ENCODE measurements at regions not wholly inside any gene's neighbourhood (a gene's known extent, or its start where the extent isn't known, plus 50 kb on each side); places are given as distances from the start of the nearest gene placed in this dataset.

DNA sequence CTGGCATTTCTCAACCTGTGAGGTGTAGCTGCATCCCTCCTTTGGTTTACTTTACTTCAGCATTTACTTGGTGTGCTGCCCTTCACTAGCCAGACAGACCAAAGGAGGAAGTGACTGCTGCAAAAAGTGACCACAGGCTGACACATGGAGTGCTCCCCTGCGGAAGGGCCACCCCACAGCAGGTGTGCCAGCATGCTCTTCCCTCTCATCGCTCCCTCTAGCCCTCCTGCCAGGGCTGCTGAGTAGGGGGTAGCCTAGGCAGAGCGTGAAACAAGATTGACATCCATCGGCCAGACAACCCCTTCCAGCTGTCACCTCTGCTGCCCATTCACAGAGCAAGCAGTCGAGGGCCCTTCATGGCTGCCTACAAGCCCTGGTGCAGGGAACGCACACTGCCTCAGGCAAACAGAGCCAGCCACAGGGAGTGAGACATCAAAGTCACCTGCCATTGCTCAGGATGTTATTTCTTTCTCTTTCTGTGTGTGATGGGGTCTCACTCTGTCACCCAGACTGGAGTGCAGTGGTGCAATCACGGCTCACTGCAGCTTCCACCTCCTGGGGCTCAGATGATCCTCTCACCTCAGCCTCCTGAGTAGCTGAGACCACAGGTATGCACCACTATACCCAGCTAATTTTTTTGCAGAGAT lies 102.0 kb upstream of the RPS6KA2 start:
- TF ChIP-seq, protein P1, sequence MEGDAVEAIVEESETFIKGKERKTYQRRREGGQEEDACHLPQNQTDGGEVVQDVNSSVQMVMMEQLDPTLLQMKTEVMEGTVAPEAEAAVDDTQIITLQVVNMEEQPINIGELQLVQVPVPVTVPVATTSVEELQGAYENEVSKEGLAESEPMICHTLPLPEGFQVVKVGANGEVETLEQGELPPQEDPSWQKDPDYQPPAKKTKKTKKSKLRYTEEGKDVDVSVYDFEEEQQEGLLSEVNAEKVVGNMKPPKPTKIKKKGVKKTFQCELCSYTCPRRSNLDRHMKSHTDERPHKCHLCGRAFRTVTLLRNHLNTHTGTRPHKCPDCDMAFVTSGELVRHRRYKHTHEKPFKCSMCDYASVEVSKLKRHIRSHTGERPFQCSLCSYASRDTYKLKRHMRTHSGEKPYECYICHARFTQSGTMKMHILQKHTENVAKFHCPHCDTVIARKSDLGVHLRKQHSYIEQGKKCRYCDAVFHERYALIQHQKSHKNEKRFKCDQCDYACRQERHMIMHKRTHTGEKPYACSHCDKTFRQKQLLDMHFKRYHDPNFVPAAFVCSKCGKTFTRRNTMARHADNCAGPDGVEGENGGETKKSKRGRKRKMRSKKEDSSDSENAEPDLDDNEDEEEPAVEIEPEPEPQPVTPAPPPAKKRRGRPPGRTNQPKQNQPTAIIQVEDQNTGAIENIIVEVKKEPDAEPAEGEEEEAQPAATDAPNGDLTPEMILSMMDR (conservative IDR thresholded peaks at IDR 0.05; ENCODE audit: low read depth, low read length), result no peak
- no peak for DNase-seq (ENCODE audit: low read depth)
- H3K4me3 ChIP-seq (ENCODE audit: low read length), result no peak overlapping the region

DNA sequence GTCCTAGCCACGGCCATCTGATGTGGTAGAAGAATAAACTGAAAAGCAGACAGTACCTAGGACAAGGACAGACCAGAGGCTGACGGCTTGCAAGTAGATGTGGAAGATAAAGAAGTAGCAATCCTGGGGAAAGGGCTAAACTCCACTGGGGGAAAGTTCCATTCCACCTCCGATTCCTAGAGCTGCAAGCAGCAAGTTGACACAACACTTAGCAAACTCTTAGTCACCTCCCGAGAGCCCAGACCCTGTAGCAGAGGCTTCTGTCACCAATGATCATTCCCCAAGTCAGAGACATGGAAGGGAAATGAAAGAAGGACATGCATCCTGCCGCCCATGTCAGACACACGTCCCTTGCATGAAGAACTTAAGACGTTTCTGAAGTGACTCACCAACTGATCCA lies 99.2 kb upstream of the RPS6KA2 start:
- H3K4me3 ChIP-seq (ENCODE audit: low read length), result no peak overlapping the region
- DNase-seq (ENCODE audit: low read depth), result no peak
- TF ChIP-seq, protein P1 (conservative IDR thresholded peaks at IDR 0.05; ENCODE audit: low read depth, low read length), result no peak

DNA sequence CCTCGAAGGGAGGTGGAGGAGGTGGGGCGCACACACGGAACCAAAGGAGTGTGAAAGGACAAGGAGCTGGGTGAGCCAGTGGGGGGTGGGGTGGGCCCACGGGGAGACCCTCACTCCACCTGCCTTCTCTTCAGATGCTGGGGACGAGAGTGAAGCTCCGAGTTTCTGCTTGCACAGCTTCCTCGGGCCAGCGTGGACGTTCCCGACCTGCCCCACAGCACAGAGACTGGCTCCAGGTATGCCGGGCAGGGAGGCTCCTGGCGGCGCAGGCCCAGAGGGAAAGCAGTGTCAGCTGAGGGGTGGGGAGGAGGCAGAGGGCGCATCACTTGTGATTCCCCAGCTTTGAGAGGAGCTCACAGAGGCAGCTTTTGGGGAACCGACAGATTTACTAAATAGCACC lies 98.5 kb upstream of the RPS6KA2 start:
- no peak for DNase-seq (ENCODE audit: low read depth)
- H3K4me3 ChIP-seq (ENCODE audit: low read length), result no peak overlapping the region
- TF ChIP-seq, protein P1 (conservative IDR thresholded peaks at IDR 0.05; ENCODE audit: low read depth, low read length), result no peak

DNA sequence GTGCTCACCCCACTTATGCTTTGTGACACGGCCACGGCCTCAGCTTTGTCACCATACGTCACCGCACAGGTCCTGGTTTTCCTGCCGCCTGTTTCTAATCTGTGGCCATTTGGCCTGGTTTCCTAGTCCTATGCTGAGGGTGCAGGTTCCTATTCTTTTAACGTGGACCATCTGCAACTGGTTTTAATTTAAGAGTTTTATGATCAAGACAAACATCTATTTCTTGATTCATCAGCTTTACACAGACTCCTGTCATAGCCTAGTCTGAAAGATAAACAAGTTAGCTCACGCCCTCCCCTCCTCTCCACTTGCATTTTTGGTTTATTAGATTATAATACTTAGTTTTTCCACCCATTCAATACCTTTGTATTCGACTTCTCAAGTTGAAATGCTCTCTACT lies 97.5 kb upstream of the RPS6KA2 start:
- TF ChIP-seq, protein P1 (conservative IDR thresholded peaks at IDR 0.05; ENCODE audit: low read depth, low read length), result no peak
- DNase-seq (ENCODE audit: low read depth), result no peak
- H3K4me3 ChIP-seq (ENCODE audit: low read length), result no peak overlapping the region

DNA sequence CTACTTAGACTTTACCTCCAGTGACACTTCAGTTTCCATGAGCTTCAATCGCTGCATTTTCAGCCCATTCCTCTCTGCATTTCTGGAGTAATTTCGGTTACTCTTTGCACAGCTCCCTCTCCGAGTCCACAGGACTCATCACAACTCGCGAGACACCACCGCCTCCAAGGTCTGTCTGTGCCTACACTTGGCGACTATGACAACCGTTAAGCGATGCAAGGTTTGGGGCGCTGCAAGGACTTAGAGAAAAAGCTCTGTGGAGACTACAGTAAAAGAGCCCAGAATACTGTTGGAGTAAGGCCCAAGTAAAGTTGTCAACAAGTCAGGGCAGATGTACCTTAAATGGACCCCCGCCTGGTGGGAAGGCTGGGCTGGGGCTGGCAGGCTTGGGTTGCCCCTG lies 95.7 kb upstream of the RPS6KA2 start:
- no peak overlapping the region for H3K4me3 ChIP-seq (ENCODE audit: low read length)
- no peak for DNase-seq (ENCODE audit: low read depth)
- TF ChIP-seq, protein P1 (conservative IDR thresholded peaks at IDR 0.05; ENCODE audit: low read depth, low read length), result no peak

DNA sequence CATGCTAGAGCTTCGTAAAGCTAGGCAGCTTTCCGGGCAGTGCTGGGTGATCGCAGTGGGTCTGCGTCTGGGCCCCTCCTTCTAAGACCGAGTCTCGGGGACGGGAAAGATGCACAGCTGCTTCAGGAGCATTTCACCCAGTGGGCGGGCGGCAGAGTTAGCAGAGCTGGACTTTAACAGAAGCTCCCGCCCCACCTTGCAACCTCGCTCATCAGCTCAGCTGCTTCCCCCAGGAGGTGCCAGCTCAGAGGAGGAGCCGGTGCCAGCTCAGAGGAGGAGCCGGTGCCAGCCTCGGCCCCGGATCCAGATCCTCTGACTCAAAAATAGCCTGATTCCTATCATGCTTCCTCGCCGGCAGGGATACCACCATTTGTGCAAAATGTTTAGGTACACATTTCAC lies 94.5 kb upstream of the RPS6KA2 start:
- TF ChIP-seq, protein P1 (conservative IDR thresholded peaks at IDR 0.05; ENCODE audit: low read depth, low read length), result no peak
- no peak overlapping the region for H3K4me3 ChIP-seq (ENCODE audit: low read length)
- no peak for DNase-seq (ENCODE audit: low read depth)

DNA sequence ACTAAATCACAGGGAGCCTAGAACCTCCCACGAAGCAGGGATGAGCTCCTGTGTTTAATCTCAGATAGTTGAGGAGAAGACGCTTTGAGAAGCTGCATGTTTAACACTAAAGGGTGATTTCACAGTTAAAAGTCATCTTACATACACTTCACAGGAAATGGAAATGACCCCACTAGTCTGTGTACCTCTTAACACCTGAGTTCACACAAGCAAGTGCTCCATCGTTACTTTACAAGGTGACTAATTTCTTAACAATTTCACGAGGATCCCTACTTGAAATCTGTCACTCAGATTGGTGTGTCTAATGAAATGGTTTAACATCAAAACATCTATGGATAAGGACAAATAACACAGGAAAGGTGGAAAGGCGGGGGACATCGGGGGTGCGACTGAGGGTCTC lies 93.8 kb upstream of the RPS6KA2 start:
- no peak overlapping the region for H3K4me3 ChIP-seq (ENCODE audit: low read length)
- TF ChIP-seq, protein P1 (conservative IDR thresholded peaks at IDR 0.05; ENCODE audit: low read depth, low read length), result no peak
- no peak for DNase-seq (ENCODE audit: low read depth)

Measured in retinal pigment epithelial cell (primary cell).